ENCODE measurements at regions not wholly inside any gene's neighbourhood (a gene's known extent, or its start where the extent isn't known, plus 50 kb on each side); places are given as distances from the start of the nearest gene placed in this dataset.

- TF ChIP-seq EGR1 (IDR thresholded peaks at IDR 0.05; ENCODE audit: low read depth) (no peak), CTCF (IDR thresholded peaks at IDR 0.05 in 2 of 3, conservative IDR thresholded peaks at IDR 0.05 in 1 of 3; ENCODE audit: borderline replicate concordance in 1 of 3, insufficient read depth in 1 of 3, low read depth in 2 of 3, low read length in 2 of 3) (no peak), JUND (IDR thresholded peaks at IDR 0.05) (no peak), CEBPB (IDR thresholded peaks at IDR 0.05; ENCODE audit: low read depth) (no peak), EZH2phosphoT487 (IDR thresholded peaks at IDR 0.05; ENCODE audit: borderline replicate concordance) (no peak)
- TF ChIP-seq, protein P1, sequence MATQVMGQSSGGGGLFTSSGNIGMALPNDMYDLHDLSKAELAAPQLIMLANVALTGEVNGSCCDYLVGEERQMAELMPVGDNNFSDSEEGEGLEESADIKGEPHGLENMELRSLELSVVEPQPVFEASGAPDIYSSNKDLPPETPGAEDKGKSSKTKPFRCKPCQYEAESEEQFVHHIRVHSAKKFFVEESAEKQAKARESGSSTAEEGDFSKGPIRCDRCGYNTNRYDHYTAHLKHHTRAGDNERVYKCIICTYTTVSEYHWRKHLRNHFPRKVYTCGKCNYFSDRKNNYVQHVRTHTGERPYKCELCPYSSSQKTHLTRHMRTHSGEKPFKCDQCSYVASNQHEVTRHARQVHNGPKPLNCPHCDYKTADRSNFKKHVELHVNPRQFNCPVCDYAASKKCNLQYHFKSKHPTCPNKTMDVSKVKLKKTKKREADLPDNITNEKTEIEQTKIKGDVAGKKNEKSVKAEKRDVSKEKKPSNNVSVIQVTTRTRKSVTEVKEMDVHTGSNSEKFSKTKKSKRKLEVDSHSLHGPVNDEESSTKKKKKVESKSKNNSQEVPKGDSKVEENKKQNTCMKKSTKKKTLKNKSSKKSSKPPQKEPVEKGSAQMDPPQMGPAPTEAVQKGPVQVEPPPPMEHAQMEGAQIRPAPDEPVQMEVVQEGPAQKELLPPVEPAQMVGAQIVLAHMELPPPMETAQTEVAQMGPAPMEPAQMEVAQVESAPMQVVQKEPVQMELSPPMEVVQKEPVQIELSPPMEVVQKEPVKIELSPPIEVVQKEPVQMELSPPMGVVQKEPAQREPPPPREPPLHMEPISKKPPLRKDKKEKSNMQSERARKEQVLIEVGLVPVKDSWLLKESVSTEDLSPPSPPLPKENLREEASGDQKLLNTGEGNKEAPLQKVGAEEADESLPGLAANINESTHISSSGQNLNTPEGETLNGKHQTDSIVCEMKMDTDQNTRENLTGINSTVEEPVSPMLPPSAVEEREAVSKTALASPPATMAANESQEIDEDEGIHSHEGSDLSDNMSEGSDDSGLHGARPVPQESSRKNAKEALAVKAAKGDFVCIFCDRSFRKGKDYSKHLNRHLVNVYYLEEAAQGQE (IDR thresholded peaks at IDR 0.05; ENCODE audit: low read depth) = no peak
Measured at GRCh38 chr15:92273723-92274122, 120.0 kb upstream of the ST8SIA2 start.

Data from HCT116 (cell line).